GM21390 (cell line): ENCODE measurements at regions not wholly inside any gene's neighbourhood (a gene's known extent, or its start where the extent isn't known, plus 50 kb on each side); places are given as distances from the start of the nearest gene placed in this dataset.
"Not testable (repeated sequence)": the region's sequence is repeated elsewhere in the genome, so short reads cannot be mapped to it uniquely, and the experiment has no call there.

Experiments used
- ATAC-seq: cut with Tn5 transposase; IDR thresholded peaks from one replicate; pipeline ENCODE4 v1.9.1; 2021; ENCODE audit not compliant: unreplicated experiment

- no peak for ATAC-seq
Measured at GRCh38 chr3:95311272-95311671, 1248.4 kb downstream of the NSUN3 start.

- ATAC-seq = no peak
Measured at GRCh38 chr3:95312650-95313049, 1249.8 kb downstream of the NSUN3 start.

DNA sequence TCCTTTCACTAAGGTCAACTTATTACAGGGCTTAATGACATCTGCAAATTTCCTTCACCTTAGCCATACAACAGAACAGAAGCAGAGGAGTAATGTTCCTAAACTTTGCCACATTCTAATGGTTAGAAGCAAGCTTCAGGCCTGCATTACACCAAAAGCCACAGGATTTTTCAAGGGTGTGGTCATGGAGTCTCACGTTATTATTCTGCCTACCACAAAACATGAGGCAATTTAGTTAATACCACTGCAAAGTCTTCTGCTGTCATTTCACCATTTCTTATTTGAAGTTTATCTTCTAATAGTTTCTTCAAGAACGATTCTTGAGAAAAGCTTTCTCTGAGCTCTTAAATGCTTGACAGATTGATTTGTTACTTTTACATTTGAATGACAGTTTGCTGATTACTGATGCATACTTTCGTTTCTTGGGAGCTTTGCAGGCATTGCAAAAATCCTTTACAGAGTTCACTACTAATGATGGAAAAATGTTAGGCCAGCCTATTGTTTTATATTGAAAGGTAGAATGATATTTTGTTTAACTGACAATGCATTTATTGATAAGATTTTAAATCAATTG lies 1257.1 kb downstream of the NSUN3 start:
- ATAC-seq = no peak

DNA sequence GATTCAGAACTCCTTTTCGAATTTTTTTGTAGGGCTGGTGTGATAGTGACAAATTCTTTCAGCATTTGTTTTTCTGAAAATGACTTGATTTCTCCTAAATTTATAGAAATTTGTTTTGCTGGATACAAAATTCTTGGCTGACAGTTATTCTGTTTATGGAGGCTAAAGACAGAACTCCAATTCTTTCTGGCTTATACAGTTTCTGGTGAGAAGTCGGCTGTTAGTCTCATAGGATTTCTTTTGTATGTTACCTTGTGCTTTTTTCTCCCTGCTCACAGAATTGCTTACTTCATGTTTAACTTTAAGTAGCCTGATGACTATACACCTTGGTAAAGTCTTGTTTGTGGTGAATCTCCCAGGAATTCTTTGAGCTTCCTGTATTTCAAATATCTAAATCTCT lies 1264.6 kb downstream of the NSUN3 start:
- no peak for ATAC-seq

GRCh38 chr3:95333826-95334225 lies 1271.0 kb downstream of the NSUN3 start:
- ATAC-seq = no peak

DNA sequence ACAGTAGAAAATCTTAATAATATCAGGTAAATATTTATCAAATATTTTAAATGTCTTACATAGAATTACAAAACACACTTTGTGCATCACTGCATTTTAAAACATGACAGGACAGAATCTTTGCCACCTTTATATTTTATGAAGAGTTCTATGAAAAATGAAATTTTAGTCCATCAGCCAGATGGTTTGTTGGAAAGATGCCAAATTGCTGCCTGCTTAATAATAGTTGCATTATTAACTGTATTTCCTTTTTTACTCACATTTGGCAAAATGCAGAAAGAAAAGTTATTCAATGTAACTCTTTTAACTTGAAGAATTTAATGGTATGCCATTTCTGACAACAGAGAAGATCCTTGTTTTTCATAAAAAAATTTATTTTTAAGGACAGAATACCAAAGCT lies 1271.6 kb downstream of the NSUN3 start:
- no peak for ATAC-seq

- no peak for ATAC-seq
Measured at GRCh38 chr3:95335517-95335916, 1272.7 kb downstream of the NSUN3 start.

- no peak for ATAC-seq
Measured at GRCh38 chr3:95338446-95338845, 1275.6 kb downstream of the NSUN3 start.

DNA sequence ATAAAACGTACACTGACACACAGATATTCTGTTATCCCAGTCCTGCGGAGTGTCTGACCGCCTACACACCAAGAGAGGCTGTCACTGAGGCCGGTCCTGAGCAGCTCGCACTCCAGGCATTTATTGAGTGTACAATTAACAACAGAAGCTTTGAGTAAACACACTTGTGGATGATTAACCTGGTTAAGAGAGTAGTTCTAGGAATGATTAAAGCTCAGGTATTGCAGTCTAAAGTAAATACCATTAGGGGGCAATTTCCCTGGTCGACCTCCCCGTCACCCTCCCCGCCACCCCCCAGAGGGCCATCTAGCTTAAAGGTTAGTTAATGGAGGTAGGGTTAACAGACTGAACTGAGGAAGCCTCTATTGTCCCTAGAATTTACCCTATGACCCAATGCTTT lies 1278.5 kb downstream of the NSUN3 start:
- ATAC-seq = no peak

DNA sequence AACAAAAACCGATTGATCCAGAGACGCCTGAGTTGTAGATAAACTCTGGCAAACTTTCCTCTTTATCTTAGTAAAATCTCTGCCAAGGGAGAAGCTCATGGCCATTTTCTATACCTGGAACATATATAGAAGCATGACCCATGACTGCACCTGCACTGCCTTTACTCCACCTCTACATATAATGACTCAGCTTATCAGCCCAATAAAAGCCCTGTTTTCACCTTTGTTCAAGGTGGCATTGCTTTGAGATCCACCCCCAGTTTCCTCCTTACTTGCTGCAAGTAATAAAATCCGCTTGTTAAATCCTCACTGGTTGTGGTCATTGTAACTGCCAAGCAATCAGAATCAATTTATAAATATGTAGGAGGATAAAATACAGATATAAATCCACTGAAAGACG lies 1280.4 kb downstream of the NSUN3 start:
- ATAC-seq = no peak

DNA sequence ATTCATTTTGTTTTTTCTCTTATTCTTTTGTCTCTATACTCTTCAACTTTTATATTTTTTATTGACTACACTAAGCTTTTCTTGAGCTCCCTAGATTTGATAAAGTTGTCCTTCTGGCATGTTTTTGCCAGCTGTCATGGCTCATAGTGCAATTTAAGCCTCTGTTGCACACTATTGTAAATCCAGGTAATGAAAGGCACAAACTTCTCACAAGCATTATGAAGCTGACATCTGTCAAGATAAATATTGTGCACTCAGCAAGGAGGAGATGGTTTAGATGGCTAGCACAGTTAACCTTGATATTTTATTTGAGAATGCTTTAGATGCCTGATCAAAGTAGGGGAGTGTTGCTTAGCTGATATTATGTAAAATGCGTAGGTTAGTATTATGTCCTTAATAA lies 1280.9 kb downstream of the NSUN3 start:
- no peak for ATAC-seq

- not testable (repeated sequence) for ATAC-seq
Measured at GRCh38 chr3:95347936-95348335, 1285.1 kb downstream of the NSUN3 start.

DNA sequence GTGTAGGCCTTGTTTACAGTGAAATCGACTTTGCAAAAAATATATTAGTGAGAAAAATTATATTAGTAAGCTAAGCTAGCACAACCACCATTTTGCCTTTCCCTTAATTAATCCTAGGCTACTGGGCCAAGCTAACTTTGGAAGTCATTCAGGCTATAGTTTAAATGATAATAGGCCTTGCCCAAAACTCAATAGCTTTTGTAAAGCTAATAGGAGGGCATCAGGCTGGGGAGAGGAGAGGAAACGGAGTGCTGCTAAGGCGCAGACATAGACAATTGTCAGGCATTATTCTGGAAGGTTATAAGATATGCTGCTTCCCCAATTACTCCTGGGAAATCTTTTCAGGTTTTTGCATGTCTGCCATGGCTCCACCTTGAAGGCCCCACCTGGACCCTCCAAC lies 1286.0 kb downstream of the NSUN3 start:
- ATAC-seq = no peak

DNA sequence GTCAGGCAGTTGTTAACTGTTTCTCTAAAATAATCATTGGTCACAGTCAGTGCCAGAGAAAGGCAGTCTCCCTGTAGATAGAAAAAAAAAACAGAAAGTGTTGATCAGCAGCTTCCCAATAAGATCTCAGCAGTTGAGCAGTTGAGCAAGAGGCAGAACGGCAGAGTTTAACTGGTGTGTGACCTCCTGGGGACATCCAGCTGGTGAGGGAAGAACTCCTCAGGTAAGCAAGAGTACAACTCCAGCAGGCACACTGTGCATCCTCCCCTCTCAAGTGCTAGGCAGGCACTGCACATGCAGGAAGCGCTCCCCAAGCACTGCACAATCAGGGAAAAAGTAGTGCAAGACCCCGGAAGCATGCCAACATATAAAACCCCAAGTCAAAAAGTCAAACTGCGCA lies 1287.2 kb downstream of the NSUN3 start:
- no peak for ATAC-seq

DNA sequence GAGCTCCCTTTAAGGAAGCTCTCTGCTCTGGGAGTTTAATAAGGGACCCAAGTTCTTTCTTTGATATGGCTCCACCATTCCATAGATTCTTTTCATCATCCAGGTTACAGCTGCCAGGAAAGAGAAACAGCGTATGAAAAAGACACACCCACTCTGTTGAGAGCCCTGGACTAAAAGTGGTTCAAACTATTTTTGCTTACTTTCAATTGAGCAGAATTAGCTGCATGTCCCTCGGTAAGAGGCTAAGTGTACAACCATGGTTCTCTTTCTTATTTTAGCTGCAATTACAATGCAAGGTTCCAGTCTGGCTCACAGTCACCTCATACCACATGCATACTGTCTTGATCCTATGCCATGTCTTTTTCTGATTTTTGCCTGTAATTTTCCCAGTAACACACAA lies 1288.3 kb downstream of the NSUN3 start:
- no peak for ATAC-seq

DNA sequence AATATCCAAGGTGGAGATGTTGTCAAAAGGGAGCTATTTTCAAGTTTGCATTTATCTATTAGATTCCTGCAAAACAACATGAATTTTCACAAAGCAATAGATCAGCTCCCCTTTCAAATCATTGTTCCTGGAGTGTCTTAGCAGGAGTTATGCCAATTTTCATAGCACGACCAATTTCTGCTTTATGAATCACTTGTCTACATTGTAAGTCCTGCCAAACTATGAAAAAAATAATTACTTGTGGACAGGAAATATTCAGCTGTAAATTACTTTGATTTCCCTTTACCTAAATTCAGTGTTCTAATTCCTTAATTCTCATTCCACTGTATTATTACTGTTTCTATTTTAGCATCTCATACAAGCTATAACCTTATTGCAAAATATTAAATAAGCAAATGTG lies 1289.6 kb downstream of the NSUN3 start:
- ATAC-seq = no peak

DNA sequence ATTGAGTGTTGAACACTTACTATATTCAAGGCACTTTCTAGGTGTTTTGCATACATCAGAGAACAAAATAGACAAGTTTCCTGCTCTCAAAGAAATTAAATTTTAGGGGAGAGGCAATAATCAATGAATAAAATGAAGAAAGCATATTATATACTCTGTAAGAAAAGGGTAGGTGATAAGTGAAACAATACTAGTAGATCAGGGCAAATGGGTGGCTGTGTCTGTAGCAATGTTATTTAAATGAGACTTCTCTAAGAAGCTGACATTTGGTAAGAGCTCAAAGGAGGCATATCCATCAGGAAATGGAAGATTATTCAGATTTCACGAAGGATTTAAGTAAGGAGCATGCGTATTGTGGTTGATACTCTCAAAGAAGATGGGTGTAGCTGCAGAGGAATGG lies 1291.6 kb downstream of the NSUN3 start:
- ATAC-seq = no peak

DNA sequence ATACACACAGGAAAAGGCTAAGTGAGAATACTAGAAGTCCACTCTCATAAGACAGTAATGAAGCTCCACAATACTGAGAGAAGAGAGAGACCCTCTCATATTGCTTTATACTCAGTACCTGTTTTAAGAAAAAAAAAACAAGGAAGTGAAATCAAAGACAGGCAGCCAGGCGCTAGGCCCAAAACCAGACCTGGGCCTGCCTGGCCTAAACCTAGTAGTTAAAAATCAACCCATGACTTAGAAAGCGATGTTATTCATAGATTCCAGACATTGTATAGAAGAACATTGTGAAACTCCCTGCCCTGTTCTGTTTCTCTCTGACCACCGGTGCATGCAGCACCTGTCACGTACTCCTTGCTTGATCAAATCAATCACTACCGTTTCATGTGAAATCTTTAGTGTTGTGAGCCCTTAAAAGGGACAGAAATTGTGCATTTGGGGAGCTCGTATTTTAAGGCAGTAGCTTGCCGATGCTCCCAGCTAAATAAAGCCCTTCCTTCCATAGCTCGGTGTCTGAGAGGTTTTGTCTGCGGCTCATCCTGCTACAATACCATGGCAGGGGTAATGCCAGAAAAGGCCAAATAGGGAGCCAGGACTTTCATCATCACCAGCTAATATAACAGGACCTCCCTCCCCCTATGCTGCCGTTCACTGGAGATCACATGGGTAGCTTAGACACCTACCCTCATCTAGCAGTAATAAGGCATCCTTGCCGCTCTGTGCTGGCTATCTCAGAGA lies 1294.1 kb downstream of the NSUN3 start:
- peak; percentile 66 for ATAC-seq

DNA sequence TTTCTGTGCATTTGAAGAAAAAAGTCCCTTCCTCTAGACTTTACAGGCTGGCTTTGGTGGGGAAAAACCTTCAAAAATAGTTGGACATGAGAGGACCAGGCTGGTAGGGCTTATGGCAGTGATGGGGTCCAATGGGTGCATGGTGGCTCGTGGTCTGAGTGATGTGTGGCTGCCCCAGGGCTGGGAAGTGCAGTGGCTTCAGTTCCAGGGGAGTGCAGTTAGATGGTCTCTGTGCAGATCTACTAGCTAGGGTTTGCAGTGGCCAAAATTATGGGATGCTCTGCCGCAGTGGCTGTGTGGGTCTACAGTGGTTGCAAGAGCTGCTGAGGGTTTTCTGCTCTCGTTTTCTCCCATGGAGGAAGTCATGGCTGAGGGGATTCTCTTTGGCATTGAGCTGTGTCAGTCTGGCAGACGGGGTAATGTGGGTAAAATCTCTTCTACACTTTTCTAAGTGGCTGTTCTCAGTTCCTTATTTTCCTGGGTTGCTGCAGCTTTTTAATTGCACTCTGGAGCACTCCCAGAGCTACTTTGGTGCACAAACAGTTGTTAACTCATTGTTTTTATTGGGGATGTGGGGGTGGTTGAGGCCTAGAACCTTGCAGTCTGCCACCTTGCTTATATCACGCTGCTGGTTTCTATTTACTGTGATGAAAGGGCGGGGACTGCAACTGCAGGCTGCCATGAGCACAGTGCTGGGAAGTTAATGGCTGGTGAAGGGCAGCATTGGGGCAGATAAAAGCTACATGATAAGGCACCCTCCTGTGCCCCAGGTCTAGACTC lies 1324.6 kb downstream of the NSUN3 start:
- no peak for ATAC-seq

GRCh38 chr3:95389725-95390313 lies 1327.0 kb downstream of the NSUN3 start:
- no peak for ATAC-seq

DNA sequence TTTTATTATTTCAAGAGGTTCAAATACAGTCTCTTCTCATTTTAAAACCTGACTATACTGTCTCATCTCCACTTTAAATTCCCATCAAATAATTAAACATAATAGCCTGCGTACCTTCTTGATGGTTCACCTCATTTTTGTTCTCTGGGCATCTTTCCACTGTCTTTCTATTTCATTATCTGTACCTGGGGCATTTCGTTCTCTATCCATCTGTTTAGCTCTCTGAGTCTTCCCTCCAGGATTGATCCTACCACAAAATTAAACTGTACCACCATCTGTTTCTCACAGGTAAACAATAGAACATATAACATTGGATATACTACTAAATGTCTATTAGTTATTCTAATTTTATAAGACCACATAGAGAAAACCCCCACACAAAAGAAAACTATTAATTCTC lies 1331.4 kb downstream of the NSUN3 start:
- ATAC-seq = no peak

GRCh38 chr3:95399585-95399984 lies 1336.7 kb downstream of the NSUN3 start:
- ATAC-seq = no peak
